ENCODE measurements at regions not wholly inside any gene's neighbourhood (a gene's known extent, or its start where the extent isn't known, plus 50 kb on each side); places are given as distances from the start of the nearest gene placed in this dataset.

DNA sequence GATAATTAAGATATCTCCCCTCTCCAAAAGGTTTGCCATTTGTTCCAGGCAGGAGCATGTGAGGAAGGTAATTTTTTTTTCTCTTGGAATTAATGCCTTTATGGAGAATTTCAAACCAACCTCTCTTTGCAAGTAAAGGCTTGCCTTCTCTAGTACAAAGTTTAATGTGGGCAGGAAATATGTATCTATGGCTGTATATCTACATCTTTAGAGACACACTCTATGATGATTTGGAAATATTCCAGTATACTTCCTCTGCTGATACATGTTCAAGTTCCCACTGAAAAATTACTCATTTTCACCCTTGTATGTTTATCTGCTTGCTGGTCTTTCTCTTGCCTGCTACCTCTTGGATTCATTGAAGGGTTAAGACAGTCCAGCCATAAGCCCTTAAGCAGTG lies 83.5 kb upstream of the SEMA6A start:
- DNase-seq (ENCODE audit: low read depth, low spot score) = no peak

GRCh38 chr5:116655431-116655830 lies 80.8 kb upstream of the SEMA6A start:
- DNase-seq (ENCODE audit: low read depth, low spot score) = no peak

DNA sequence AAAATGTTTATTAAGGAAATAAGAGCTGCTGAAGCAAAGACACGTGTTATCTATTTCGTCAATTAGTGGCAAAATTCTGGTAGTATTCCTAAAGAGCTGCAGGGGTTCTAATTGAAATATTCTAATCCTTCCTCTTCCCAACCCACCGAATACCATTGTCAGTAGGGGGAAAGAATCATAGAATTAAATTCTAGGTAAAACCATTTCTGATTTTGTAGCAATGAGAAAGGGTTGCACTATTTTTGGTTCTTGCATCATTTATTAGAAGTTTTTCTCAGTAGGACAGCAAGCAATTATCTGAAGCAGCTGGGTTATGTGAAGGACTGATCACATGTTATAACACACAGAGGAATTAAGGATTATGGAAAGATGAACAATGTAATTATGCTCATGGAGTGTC lies 80.3 kb upstream of the SEMA6A start:
- DNase-seq (ENCODE audit: low read depth, low spot score) = no peak

- DNase-seq (ENCODE audit: low read depth, low spot score) = peak; percentile 15
These were observed 78.3 kb upstream of the SEMA6A start for GRCh38 chr5:116652903-116653302.

GRCh38 chr5:116652196-116652729 lies 77.6 kb upstream of the SEMA6A start:
- peak; percentile 67 for DNase-seq (ENCODE audit: low read depth, low spot score)

DNA sequence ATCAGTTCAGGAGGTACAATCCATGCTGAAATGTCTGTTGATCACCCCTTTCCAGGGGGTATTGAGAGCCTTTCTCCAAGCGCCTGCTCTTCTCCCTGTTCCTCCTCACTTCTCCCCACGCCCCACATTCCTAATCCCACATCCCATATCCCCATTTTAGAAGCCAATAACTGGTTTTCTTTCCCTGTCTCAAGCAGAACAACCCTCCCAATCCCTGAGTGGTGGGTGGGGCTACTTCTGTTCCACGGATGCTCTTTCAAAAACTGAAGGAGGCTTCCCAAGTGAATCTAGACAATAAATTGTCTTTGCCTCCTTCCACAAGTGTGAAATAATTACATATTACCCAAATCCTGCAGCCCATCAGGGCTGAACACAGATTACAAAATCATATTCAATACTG lies 77.0 kb upstream of the SEMA6A start:
- peak; percentile 9 for DNase-seq (ENCODE audit: low read depth, low spot score)

DNA sequence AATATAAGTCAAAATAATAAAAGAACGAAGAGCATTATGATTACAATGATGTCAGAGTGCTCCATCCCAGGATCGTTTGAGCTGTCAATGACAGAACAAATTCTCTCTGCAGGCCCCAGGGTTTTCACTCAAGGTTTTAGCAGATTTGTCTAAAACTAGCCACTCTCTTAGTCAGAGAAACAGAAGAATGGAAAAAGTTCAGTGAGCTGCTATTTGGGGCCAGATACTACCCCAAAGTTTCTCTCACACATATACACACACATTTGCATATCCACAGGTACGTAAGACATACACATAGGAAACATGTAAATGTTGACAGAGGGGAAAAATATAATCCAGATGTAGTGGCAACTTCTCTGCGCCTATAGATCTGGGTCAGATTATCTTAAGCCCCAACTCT lies 76.3 kb upstream of the SEMA6A start:
- no peak for DNase-seq (ENCODE audit: low read depth, low spot score)

- DNase-seq (ENCODE audit: low read depth, low spot score) = no peak
These were observed 75.9 kb upstream of the SEMA6A start for GRCh38 chr5:116650544-116650943.

- no peak for DNase-seq (ENCODE audit: low read depth, low spot score)
These were observed 72.1 kb upstream of the SEMA6A start for GRCh38 chr5:116646611-116647289.

DNA sequence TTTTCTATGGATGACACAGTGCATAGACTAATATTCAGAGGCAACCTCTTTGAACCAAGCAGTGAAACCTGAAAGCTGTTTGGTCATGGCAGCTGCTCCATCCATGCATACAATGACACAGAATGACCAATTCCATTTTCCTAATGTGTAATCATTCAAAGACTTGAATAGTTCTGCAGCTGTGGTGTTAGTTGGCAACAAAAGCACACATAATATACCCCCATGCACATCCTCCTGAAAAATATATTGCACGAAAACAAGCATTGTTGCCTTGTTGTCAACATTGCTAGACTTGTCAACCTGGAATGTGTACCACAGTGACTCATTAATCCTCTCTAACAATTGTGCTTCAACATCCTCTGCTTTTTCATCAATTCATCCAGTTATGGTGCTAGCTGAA lies 71.0 kb upstream of the SEMA6A start:
- no peak for DNase-seq (ENCODE audit: low read depth, low spot score)

GRCh38 chr5:116640236-116640635 lies 65.6 kb upstream of the SEMA6A start:
- DNase-seq (ENCODE audit: low read depth, low spot score) = no peak

GRCh38 chr5:116637149-116637740 lies 62.6 kb upstream of the SEMA6A start:
- no peak for DNase-seq (ENCODE audit: low read depth, low spot score)

- DNase-seq (ENCODE audit: low read depth, low spot score) = no peak
These were observed 58.3 kb upstream of the SEMA6A start for GRCh38 chr5:116632890-116633289.

DNA sequence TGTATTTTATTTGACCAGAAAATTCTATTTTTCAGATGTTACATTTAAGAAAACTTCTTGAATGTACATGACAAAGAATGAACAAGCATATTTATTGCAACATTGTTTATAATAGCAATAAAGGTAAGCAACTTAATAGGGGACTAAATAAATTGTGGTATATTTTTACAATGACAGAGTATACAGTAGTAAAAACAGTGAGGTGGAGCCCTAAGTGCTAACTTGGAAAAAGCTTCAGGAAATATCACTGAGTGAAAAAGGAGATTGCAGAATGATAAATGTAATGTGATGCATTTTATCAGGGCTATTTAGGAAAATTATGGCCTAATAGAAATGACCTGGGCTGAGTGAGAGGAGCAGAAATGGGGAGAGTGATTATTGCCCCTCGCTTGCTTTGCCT lies 56.5 kb upstream of the SEMA6A start:
- DNase-seq (ENCODE audit: low read depth, low spot score) = no peak

DNA sequence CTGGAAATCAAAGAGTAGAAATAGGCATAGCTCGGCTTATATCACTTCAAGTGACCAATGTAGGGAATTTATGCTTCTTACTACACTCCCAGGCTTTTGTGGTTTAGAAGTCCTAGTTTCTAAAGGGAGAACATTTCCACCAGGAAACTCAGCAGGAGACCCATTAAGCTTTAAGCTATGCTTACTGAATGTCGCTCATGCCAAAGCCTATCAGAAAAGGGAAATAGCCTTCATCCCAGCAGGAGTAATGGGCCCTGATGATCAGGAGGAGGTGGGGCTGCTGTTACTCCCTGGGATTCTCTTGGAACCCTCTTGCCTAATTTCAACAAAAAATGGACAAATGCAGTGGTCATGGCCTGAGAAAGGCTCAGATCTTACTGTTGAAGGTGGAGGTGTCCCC lies 54.5 kb upstream of the SEMA6A start:
- peak; percentile 33 for DNase-seq (ENCODE audit: low read depth, low spot score)

- DNase-seq (ENCODE audit: low read depth, low spot score) = no peak
These were observed 52.5 kb upstream of the SEMA6A start for GRCh38 chr5:116626945-116627679.

GRCh38 chr5:116626272-116626723 lies 51.7 kb upstream of the SEMA6A start:
- peak; percentile 40 for DNase-seq (ENCODE audit: low read depth, low spot score)

Data from ELF-1 (cell line).